ENCODE measurements at regions not wholly inside any gene's neighbourhood (a gene's known extent, or its start where the extent isn't known, plus 50 kb on each side); places are given as distances from the start of the nearest gene placed in this dataset.

DNA sequence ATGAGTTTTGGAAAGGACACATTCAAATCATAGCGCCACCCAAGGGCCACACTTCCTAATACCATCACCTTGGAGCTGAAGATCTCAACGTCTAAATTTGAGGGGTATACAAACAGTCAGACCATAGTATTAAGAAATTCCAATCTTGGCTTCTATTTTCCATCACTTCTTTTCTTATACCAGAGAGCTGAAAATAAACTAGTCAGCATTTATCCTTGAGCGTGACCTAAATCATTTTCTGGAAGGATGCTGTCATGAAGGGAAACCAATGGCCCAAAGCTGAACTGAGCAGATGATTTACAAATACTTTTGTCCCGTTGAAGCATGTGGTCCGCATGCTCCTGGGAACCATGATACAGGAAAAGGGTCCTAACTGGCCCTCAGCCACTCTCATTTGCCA, 921.9 kb downstream of the CCSER2 start:
- H3K4me3 ChIP-seq (ENCODE audit: low read depth, low read length): no peak overlapping the region
- CTCF ChIA-PET: no interaction called here

DNA sequence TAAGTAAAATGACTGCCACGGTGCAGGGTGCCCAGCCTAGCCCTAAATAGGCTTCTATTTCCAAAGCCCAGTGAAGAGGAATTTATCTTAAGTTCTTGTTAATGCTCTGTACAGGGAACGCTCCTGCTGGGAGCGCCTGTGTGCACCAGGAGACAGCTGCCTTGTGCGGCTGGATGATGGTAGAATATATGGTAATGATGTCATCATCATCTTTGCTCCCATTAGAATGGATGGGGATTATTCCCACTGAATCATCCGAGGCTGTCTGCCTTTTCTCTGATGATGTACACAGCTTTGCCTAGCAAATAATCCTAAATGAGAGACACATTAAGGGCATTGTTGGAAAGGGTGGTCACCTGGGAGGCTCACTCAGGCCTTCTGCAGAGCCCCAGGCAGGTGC, 928.1 kb downstream of the CCSER2 start:
- POLR2A ChIA-PET: no interaction called here
- no peaks in the 10 kb centered on the region for H3K27me3 ChIP-seq (ENCODE audit: control insufficient read depth, insufficient read depth, low read length)
- no peaks in the 10 kb centered on the region for H3K36me3 ChIP-seq (ENCODE audit: control insufficient read depth, insufficient read depth, low read length)
- TF ChIP-seq, protein P1, sequence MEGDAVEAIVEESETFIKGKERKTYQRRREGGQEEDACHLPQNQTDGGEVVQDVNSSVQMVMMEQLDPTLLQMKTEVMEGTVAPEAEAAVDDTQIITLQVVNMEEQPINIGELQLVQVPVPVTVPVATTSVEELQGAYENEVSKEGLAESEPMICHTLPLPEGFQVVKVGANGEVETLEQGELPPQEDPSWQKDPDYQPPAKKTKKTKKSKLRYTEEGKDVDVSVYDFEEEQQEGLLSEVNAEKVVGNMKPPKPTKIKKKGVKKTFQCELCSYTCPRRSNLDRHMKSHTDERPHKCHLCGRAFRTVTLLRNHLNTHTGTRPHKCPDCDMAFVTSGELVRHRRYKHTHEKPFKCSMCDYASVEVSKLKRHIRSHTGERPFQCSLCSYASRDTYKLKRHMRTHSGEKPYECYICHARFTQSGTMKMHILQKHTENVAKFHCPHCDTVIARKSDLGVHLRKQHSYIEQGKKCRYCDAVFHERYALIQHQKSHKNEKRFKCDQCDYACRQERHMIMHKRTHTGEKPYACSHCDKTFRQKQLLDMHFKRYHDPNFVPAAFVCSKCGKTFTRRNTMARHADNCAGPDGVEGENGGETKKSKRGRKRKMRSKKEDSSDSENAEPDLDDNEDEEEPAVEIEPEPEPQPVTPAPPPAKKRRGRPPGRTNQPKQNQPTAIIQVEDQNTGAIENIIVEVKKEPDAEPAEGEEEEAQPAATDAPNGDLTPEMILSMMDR (IDR thresholded peaks at IDR 0.05; ENCODE audit: insufficient read depth, low read depth, low read length): no peak
- DNase-seq (ENCODE audit: low read depth): no peak
- H3K4me3 ChIP-seq (ENCODE audit: low read depth, low read length): no peak overlapping the region
- CTCF ChIA-PET: no interaction called here

More for the DNA sequence above, 921.9 kb downstream of the CCSER2 start:
- POLR2A ChIA-PET: no interaction called here
- DNase-seq (ENCODE audit: low read depth): no peak
- H3K27me3 ChIP-seq (ENCODE audit: control insufficient read depth, insufficient read depth, low read length): no peaks in the 10 kb centered on the region
- no peaks in the 10 kb centered on the region for H3K36me3 ChIP-seq (ENCODE audit: control insufficient read depth, insufficient read depth, low read length)
- TF ChIP-seq, protein P1 (IDR thresholded peaks at IDR 0.05; ENCODE audit: insufficient read depth, low read depth, low read length): no peak

DNA sequence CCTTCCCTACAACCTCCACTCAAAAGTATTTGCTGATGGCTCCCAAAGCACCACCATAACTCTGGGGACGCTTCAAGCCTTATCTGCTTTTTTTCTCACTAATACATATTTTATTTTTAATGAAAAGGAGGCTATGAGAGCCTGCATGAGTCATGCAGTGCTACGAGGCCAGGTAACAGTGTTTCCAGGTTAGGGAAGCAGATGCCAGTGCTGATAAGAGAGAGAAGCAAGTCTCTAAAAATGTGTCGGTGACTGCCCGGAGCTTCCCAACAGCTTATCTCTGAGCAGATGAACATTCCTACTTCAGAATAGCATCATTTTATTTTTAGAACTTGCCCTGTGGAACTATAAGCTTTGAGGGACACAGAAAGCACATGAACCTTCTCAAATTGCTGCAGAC, 931.5 kb downstream of the CCSER2 start:
- no peak for DNase-seq (ENCODE audit: low read depth)
- no peak overlapping the region for H3K4me3 ChIP-seq (ENCODE audit: low read depth, low read length)
- CTCF ChIA-PET: no interaction called here
- TF ChIP-seq, protein P1 (IDR thresholded peaks at IDR 0.05; ENCODE audit: insufficient read depth, low read depth, low read length): no peak
- H3K36me3 ChIP-seq (ENCODE audit: control insufficient read depth, insufficient read depth, low read length): no peaks in the 10 kb centered on the region
- H3K27me3 ChIP-seq (ENCODE audit: control insufficient read depth, insufficient read depth, low read length): no peaks in the 10 kb centered on the region
- POLR2A ChIA-PET: no interaction called here

DNA sequence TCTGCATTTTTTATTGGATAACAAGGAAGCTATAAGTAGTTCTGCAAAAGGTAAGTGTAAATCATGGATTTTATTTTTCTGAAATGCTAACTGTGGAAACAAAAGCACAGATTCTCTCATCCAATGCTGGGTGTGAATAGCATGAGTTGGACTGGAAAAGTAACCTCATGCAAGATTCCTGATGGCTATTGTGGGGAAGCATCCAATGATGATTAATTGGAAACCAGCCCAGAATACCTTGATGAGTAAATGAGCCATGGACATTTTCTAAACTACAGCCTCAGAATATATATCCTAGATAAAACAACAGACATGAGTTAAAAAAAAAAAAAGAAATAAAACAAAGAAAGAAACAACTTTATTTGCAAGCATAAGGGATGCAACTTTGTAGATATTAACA, 934.6 kb downstream of the CCSER2 start:
- TF ChIP-seq, protein P1 (IDR thresholded peaks at IDR 0.05; ENCODE audit: insufficient read depth, low read depth, low read length): no peak

DNA sequence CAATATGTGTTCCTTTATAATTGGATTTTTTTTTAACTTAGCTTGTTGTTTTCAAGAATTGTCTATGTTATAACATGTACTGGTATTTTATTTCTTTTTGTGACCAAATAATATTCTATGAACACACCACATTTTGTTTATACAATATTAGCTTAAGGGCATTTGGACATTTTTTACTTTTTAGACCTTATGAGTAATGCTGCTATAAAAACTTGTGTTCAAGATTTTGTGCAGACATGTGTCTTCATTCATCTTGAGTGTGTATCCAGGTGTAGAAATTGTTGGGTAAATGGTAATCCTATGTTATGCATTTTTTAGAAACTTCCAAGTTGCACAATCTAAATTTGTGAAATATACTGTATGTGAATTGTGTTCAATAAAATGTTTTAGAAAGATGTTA, 936.7 kb downstream of the CCSER2 start:
- TF ChIP-seq, protein P1 (IDR thresholded peaks at IDR 0.05; ENCODE audit: insufficient read depth, low read depth, low read length): no peak
- DNase-seq (ENCODE audit: low read depth): no peak
- H3K4me3 ChIP-seq (ENCODE audit: low read depth, low read length): no peak overlapping the region
- ChIA-PET CTCF (interaction anchor here (0.6 kb wide), 1 partner anchor 67 kb away, joined by 6 read pairs; no protein-coding TSS in a partner anchor), POLR2A (no interaction called here)
- H3K36me3 ChIP-seq (ENCODE audit: control insufficient read depth, insufficient read depth, low read length): no peaks in the 10 kb centered on the region
- H3K27me3 ChIP-seq (ENCODE audit: control insufficient read depth, insufficient read depth, low read length): no peaks in the 10 kb centered on the region

More for the DNA sequence above, 934.6 kb downstream of the CCSER2 start:
- H3K27me3 ChIP-seq (ENCODE audit: control insufficient read depth, insufficient read depth, low read length): no peaks in the 10 kb centered on the region
- no peaks in the 10 kb centered on the region for H3K36me3 ChIP-seq (ENCODE audit: control insufficient read depth, insufficient read depth, low read length)
- no peak for DNase-seq (ENCODE audit: low read depth)
- no peak overlapping the region for H3K4me3 ChIP-seq (ENCODE audit: low read depth, low read length)
- ChIA-PET POLR2A (no interaction called here), CTCF (interaction anchor here (0.6 kb wide), 1 partner anchor 60 kb away, joined by 3 read pairs; no protein-coding TSS in a partner anchor)
